Renal cortex interstitium (tissue), 11 donors: ENCODE measurements at regions not wholly inside any gene's neighbourhood (a gene's known extent, or its start where the extent isn't known, plus 50 kb on each side); places are given as distances from the start of the nearest gene placed in this dataset.

Source experiments
- DNase-seq, 11 donors: peaks; one replicate each; pipeline ENCODE4 v3.0.0-alpha.2; 2013; ENCODE audit warnings: low read depth in 9 of 11, low spot score in 4 of 11; ENCODE audit errors: extremely low read depth in 1 of 11

DNA sequence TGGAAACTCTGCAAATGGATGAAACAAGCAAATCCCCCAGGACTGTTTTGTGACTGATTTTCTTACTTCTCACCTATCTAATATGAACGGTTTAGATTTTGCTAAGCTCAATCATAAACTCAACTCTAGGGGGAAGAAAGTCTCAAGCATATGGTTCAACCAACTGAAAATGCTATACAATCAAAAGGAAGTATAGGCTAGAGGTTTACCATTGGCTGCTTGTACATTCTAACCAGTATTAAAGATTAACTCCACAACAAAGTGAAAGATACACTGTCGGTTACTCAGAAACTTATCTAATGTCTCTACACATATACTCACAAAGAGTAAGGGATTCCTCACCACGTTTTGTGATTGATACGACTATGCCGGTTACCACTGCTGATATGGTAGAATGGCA, 281.8 kb upstream of the SOX5 start:
- no peak for DNase-seq

DNA sequence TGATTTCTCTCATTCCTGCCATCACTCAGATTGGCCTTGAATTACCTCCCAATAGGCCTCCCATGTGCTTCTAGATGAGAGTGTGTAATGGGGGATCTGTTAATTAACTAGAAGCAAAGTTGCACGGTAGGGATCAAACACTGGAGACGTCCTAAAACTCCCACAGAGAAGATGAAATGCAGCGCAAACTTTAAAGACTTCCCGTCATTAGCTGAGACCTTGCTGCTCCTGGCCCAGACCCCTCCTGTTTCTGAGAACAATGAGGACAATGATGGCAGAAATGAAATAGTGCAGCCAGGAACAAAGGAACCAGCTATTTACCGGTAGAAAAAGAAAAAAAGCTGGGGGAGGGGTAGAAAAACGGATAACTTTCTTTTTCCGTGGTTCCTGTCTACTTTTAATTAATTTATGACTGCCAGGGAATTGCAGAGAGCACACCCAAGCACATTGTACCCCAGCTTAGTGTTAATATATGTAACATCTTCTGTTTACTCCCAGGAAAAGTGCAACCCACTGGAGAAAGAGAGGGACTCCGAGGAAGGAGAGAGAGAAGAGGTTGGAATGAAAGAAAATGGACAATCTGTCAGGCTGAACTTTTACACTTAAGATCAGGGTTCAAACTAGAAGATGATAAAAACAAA, 280.7 kb upstream of the SOX5 start:
- DNase-seq: peak in 4 of 11 donors; percentile 6 to 20 (median 12)

DNA sequence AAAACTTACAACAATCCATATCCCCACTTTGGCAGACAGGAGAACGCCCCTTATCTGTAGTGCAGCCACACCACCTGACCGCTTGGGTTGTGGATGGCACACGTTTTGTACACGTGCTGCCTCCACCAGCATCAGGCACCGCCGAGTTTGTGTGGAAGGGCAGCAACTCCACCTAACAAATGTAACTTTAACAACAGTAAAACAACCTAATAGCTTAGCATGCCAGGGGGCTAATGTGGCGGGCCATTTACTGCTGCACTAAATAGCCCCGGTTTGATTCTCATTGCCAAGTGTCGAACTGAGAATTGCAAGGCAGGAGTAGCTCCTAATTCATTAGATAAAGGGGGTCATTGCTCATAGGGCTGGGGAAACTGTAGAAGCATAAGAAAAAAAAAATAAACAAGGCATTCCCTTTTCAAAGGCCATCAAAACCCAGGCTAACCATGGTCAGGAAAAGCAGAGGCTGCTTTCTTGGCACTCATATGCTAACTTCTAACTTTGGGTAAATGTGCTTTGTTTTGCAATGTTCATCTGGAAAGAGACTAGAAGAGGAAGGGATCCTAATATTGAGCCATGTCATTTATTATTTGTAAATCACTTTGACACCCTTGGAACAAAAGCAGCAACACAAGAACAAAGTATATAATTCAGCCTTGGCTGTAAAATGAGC, 279.7 kb upstream of the SOX5 start:
- no peak for DNase-seq

- DNase-seq: no peak
Observed at GRCh38 chr12:24228371-24228770, 278.9 kb upstream of the SOX5 start.

DNA sequence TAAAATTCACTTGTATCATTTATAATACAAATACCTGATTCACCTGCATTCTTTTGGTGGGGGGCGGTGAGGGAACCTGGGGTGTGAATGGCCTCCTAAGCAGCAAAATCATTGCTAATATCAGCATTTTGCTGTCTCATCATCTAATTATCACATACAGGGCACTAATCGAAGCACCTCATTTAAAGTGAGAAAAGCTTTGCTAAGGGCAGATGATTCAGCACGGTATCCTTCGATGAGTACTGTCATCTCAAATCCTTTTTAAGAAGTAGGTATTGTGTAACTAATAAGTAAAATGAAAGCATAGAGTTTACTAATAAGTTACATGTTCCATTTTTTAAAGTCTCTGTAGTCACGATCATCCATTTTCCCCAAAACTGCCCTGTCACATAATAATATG, 278.1 kb upstream of the SOX5 start:
- no peak for DNase-seq

GRCh38 chr12:24226745-24227350, 277.4 kb upstream of the SOX5 start:
- DNase-seq: no peak

DNA sequence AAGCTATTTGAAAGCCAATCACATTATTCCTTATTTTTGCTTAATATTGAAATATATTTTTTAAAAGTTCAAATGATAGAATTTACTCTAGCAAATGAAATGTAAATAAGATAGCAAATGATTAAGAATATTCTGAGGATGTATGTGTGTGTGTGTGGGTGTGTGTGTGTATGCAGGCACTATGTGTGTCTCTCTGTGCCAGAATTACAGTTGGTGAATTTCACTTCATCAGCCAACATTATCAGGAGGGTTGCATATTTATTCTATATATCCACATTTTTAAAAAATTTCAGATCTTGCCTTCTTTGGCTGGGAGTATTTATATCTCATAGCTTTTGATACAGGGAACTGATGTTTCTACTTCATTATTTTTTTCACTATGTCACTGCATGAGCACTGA, 274.9 kb upstream of the SOX5 start:
- no peak for DNase-seq

DNA sequence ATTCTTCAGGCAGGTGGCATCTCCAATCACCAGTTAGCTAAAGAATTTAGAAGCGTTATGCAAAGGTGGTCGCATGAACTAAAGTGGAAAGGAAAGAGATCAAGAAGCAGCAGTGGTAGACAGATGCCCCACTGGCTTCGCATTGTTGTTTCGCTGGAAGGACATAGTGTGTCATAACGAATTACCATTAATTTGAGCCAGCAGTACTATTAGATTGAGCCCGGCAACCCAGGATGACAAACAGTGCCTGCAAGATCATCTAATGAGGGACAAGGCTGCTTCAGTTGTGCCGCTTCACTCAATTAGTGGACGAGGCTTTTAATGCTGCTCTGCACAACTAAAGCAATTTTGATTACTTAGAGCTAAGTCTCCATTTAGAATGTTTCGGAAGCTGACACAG, 274.5 kb upstream of the SOX5 start:
- DNase-seq: no peak

DNA sequence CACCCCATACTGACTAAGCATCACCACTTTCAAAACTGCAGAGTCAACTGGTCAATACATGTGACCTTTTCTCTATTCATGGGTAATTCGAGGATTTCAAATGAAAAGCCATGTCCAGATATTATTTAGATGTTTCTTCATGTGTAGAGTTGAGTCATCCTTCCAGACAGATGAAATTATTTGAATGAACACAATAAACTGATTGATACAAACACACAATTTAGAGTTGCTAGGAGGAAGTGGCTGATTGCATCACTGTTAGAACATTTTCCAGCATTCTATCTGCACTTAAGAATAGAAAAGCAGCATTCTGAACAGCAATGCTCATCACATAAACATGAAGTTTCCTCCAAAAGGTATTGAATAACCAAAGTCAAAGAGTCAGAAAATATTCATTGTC, 273.5 kb upstream of the SOX5 start:
- DNase-seq: no peak

GRCh38 chr12:24212496-24212895, 263.0 kb upstream of the SOX5 start:
- DNase-seq: no peak

- no peak for DNase-seq
Observed at GRCh38 chr12:24206621-24207020, 257.2 kb upstream of the SOX5 start.

GRCh38 chr12:24201258-24201970, 251.9 kb upstream of the SOX5 start:
- no peak for DNase-seq

GRCh38 chr12:24200010-24200409, 250.5 kb upstream of the SOX5 start:
- DNase-seq: no peak

DNA sequence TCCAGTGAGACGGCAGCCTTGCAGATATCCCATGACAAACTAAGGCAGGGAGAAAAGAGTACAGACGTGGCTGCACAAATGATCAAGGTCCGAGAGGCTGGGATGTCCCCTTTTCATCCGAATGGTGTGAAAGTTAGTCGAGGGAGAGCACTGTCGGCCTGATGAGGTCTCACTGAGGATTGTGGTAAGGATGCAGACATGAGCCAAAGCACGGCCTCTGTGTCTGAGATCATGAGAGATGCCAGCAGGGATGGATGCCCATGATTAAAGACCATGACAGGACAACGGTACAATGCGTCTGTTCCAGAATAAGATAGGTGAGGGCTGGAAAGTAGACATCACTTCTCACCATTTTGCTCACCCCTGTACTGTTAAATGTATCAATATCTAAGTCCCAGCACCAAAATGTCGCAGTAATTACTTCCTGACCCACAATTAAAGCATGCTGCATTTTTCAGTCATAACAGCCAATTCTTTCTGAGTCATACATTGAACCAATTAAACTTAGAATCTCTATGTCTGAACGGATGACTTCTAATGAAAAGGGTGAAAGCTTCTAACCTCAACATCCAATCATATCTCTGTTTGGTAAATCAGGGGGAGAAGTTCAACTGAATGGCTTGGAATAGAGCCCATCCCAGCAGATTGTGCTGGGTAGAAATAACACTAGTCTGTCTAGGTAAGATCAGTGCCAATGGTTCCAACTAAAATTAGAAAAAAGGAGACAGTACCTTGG, 249.6 kb upstream of the SOX5 start:
- no peak for DNase-seq

- DNase-seq: no peak
Observed at GRCh38 chr12:24198070-24198469, 248.6 kb upstream of the SOX5 start.

DNA sequence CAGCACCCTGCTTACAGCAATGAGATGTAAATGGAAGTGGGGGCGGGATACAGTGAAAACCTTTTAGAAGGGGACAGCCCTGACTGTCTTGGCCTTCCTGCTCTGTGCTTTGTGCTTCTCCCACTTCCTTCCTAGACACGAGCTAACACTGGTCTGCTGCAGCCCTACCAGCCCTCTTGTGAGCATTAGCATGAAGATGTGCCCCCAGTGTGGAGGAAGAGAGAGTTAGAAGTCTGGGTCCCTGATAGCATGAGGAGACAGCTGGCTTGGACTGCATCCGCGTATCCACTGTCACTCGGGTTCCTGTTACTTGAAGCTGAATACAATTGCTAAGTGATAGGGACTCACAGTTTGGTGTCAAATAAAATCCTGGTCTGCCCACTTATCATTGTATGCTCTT, 248.1 kb upstream of the SOX5 start:
- DNase-seq: peak in 1 of 11 donors; percentile 4

- DNase-seq: no peak
Observed at GRCh38 chr12:24195063-24195462, 245.6 kb upstream of the SOX5 start.

GRCh38 chr12:24191117-24191516, 241.6 kb upstream of the SOX5 start:
- no peak for DNase-seq

DNA sequence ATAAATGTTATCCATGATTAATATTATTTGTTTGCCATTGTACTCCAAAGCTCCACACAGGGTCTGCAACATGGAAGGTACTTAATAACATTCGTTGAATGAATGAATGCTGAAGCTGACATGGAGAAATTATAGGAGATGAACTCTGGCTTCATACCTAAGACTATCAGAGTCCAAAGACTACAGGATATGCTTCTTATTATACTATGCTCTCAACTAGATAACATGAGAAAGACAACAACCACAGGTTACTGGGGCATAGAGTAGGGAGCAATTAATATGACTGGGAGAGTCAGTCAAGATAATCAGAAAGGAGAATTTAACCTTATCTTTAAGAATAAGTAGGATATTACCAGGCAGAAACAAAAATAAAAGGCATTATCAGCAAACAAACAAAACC, 236.3 kb upstream of the SOX5 start:
- DNase-seq: no peak

DNA sequence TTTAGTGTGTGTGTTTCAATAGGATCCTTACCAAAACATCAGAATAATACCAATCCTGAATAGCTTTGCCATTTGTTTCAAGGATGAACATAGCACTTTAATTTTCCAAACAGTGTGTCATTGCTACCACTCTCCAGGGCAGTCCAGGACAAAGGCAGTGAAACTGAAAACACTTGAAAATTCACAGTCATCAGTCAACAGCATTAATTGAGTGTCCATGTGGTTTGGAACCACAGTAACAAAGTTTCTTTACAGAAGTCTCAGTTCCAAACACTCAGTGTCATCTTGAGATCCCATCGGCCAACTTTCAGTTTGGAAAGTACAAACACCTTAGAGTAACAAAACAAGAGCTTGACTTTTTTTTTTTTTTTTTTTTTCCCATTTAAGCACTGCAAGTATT, 228.4 kb upstream of the SOX5 start:
- no peak for DNase-seq
